CD4-positive, alpha-beta T cell treated with Interferon alpha-2 for 1 hour (primary cell): ENCODE measurements at regions not wholly inside any gene's neighbourhood (a gene's known extent, or its start where the extent isn't known, plus 50 kb on each side); places are given as distances from the start of the nearest gene placed in this dataset.
A peak's percentile ranks its signal among the peaks of the same experiment; 100 is the strongest.
"Not testable (repeated sequence)": the region's sequence is repeated elsewhere in the genome, so short reads cannot be mapped to it uniquely, and the experiment has no call there.

Source experiments
- DNase-seq, 2 donors: peaks; one replicate each; pipeline ENCODE4 v3.0.0-alpha.2; 2020 to 2022

DNA sequence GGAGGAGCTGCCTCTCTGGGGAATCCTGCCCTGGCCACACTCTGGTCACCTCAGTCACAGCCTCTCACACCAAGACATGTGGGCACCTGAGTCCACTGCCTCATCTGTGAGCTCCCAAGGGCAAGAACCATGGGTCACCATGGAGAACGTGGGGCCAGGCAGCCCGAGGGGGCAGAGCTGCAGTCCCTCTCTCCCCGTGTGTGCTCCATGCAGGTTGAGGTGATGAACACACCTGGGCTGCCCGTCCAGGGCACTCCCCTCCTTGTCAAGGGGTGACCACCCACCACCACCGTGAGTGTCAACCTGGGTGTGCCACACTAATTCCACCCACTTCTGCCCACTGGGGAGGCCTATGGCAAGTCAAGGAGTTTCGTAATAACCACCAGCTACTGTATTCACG is 159.6 kb upstream of the RAB6C start:
- no peak for DNase-seq

DNA sequence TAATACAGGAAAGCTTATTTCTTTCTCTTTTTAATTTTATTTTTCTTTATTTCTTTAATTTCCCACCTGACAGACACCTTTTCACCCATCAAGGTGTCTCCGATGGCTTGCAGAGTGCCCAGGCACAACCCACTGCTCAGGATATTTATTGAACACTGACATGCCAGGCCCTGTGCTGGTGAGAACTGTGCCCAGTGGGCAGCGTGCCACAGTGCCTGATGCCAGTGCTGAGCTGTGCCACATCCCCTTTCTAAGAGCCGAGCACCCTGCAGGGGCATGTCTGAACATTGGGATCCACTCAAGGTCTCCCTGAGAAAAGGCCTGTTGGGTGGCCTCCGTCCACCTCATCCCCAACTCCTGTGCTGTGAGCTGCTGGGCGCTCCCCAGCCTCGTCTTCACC is 158.6 kb upstream of the RAB6C start:
- no peak for DNase-seq

- DNase-seq, result no peak
These were observed 158.0 kb upstream of the RAB6C start for GRCh38 chr2:129821445-129821844.

DNA sequence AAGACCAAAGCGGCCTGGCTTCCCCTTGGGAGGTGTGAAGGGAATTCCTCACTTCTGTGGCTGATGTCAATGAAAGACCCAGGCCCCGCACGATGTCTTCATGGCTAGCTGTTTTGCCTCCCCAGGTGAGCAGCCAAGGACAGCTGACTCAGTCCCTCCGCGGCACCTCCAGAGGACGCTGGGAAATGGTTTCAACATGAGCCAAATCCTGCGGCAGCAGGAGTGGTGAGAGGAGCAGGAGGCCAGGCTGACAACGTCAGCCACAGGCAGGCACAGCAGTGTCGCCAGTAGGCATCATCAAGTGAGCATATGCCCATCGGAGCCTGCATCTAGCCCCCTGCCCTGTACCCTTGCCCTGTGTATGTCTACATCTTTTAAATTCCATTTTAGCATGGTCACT is 156.4 kb upstream of the RAB6C start:
- no peak for DNase-seq

DNA sequence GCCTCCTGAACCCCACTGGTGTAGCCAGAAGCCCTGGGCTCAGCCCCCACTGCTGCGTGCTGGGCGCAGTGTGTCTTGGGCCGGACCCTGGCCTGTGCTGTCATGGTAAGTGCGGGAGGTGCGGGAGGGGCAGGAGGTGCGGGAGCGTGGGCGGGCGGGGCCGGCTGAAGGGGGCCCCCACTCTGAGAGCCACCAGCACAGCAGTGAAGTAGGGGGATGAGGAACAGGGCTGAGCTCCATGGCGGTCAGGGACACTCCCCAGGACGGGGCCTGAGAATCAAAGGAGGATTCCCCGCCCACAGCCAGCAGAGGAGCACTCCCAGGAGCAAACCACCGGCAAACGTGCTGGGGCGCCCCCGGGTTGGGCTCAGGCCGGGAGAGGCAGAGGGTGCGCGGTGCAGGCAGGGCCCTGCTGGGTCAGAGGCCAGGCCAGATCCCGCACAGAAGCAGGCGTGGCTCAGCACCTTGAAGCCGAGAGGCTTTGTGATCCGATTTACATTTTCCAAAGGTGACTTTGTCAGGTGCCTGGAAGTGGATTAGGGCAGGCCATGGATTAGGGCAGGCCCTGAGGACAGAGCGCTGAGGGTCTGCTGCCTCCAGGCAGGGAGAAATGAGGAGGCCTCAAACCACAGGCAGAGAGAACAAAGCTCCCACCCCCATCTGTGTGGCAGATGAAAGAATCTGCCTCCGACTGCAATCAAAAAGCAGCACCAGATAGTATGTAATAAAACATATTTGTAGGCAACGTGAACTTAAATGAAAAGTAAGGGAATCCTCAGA is 152.0 kb upstream of the RAB6C start:
- no peak for DNase-seq

- DNase-seq, result no peak
These were observed 150.7 kb upstream of the RAB6C start for GRCh38 chr2:129828792-129829191.

DNA sequence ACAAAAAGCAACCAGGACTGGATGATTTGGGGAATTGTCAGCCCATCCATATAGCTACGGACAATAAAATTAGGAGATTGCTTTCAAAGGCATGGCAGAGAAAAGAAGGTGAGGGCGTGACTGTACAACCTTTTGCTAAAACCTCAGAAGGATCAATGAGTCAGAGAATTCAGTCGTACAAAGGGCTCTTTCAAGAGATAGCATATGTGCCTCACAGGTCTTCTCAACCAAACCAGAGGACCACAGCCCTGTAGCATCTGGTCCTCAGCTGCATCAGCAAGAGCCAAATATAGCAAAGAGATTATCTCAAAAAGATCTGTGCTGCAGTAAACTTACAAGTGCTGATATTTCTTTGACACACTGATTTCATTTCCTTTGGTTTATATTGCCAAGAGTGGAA is 149.9 kb upstream of the RAB6C start:
- no peak for DNase-seq

GRCh38 chr2:129831018-129831417 is 148.4 kb upstream of the RAB6C start:
- DNase-seq, result no peak

GRCh38 chr2:129833465-129833864 is 146.0 kb upstream of the RAB6C start:
- DNase-seq, result not testable (repeated sequence)

DNA sequence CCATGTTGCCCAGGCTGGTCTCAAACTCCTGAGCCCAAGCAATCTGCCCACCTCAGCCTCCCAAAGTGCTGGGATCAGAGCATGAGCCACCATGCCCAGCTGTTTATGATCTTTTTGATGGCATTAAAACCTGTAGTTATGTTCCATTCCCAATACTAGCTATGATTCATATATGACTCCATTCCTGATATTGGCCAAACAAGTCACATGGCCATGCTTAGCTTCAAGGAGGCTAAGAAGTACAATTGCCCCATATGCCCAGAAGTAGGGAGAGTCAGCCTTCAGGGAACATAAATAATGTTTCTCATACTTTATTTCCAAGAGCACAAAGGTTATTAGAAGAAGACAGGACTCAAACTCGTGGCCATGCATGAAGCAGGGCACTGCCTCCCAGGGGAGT is 132.4 kb upstream of the RAB6C start:
- no peak for DNase-seq

- peak in 1 of 2 donors; percentile 73 for DNase-seq
These were observed 129.8 kb upstream of the RAB6C start for GRCh38 chr2:129849559-129850160.

DNA sequence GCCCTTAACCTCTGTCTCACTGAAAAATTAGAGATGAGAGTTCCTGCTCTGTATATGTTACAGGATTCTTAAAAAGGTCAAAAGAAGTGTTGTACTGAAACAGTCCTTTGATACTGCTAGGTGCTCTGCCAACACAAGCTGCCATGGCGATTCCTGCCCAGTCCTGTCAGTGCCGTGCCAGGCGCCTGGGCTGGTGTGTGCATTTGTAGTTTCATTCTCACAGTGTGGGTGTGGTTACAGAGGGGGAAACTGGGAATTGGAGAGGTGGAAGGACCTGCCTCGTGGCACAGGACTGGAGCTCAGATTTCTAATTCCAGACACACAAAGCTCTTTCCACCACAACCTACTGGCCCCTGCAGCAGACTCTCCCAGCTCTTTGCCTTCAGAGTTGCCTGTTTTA is 122.3 kb upstream of the RAB6C start:
- no peak for DNase-seq

GRCh38 chr2:129859175-129859574 is 120.3 kb upstream of the RAB6C start:
- no peak for DNase-seq

GRCh38 chr2:129860088-129860487 is 119.4 kb upstream of the RAB6C start:
- no peak for DNase-seq

- DNase-seq, result no peak
These were observed 117.7 kb upstream of the RAB6C start for GRCh38 chr2:129861666-129862288.

- no peak for DNase-seq
These were observed 116.8 kb upstream of the RAB6C start for GRCh38 chr2:129862668-129863067.

DNA sequence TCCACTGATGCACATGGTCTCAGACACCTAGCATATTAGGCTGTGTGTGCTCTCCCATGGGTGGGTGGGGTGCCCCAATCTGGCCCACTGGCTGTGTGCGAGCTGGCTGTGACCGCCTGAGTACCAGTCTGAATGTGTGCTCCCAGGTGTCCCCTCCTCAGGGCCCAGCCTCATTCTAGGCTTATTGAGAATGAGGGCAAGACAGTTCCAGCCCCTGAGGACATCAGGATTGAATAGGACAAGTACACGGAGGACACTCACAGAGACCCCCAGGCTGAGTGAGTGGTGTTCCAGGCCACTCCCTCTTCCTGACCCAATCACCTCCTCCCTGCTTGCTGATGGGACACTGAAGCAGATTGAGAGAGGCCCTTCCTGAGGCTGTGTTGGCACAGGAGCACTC is 116.1 kb upstream of the RAB6C start:
- DNase-seq, result no peak

- no peak for DNase-seq
These were observed 114.7 kb upstream of the RAB6C start for GRCh38 chr2:129864719-129865118.

DNA sequence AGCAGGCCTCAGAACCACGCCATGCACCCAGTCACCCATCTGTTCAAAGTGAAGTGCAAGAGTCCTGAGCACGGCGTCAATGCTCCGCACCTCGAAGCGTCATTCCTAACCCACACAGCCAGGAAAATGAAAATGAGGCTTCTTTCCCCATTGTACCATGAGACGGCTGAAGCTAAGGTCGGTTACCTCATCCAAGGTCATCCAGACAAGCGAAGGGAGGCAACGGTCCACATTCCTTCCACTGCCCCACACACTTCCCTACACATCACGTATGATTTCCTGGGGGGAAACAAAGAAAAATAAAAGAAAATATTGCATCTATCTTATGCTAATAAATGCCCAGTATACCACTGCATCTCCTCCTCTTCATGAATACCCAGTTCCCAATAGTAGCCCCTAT is 113.5 kb upstream of the RAB6C start:
- no peak for DNase-seq

GRCh38 chr2:129866391-129866790 is 113.1 kb upstream of the RAB6C start:
- DNase-seq, result no peak

- DNase-seq, result no peak
These were observed 111.3 kb upstream of the RAB6C start for GRCh38 chr2:129868151-129868550.

GRCh38 chr2:129870685-129871241 is 108.7 kb upstream of the RAB6C start:
- no peak for DNase-seq

DNA sequence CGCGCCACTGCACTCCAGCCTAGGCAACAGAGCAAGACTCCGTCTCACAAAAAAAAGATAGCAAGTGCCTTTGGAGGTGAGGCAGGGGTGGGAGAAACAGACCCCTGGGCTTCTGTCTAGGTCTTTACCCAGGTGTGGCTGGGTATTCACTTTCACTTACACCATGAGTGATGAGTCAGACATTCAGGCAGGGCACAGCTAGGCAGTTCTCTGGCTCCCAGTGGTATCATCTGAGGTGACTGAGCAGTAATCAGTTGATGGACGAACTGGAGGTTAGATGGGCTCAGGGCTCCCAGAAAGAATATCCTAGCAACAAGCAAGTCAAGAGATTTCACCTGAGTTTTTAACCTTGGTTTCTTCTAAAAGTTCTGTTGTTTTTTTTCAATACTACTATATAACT is 107.0 kb upstream of the RAB6C start:
- DNase-seq, result no peak

GRCh38 chr2:129876541-129876940 is 102.9 kb upstream of the RAB6C start:
- DNase-seq, result no peak
